HG02852 (cell line): ENCODE measurements at regions not wholly inside any gene's neighbourhood (a gene's known extent, or its start where the extent isn't known, plus 50 kb on each side); places are given as distances from the start of the nearest gene placed in this dataset.
"Not testable (repeated sequence)": the region's sequence is repeated elsewhere in the genome, so short reads cannot be mapped to it uniquely, and the experiment has no call there.

ENCODE experiments used
- ATAC-seq: cut with Tn5 transposase; IDR thresholded peaks from one replicate; pipeline ENCODE4 v1.9.1; 2021; ENCODE audit warnings: mild to moderate bottlenecking, moderate library complexity; ENCODE audit not compliant: unreplicated experiment

DNA sequence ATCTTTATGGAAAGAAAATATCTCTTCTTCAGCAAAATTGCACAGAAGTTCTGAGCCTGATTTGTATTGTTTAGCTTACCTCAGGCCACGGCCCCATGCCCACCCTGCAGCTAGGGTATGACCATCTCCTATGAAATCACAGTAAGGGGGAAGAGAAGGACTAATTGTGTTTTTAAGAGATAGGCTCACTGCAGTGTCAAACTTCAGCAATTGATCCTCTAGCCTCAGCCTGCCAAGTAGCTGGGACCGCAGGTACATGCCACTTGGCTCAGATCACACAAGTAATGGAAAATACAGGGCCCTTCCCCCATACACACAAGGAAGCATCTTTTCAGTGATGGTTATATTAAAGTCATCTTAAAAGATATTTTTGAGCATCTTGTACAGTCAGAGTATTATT, 60.0 kb downstream of the DMAC1 start:
- ATAC-seq: no peak

DNA sequence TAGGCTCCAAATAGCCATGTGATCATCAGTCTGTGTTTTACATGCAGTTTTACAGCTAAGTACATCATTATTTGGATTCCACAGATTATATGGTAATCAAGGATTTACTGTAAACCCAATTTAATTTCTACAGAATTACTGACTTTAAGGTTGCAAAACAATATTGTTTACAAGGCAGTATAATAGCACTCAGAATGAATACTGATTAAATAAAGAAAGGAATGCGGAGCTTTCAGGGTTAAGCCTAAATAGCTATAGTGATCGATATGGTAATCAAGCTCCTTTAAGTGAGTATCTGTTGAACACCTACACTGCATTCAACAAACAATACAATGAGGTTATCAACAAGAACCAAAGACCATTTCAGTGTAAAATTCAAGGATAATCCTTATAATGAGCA, 64.3 kb downstream of the DMAC1 start:
- ATAC-seq: no peak

DNA sequence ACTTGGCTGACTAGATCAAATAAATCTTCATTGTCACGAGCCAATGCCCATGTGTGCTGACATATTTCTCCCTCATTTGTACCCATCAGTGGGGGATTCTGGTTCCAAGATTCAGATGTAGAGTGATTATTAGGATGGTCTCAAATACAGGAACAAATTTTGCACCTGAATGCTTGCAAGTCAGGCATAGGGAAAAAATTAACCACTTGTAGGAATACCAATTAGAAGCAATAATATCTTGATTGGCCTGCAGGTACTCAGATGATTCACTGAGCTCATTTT, 69.5 kb downstream of the DMAC1 start:
- ATAC-seq: no peak

DNA sequence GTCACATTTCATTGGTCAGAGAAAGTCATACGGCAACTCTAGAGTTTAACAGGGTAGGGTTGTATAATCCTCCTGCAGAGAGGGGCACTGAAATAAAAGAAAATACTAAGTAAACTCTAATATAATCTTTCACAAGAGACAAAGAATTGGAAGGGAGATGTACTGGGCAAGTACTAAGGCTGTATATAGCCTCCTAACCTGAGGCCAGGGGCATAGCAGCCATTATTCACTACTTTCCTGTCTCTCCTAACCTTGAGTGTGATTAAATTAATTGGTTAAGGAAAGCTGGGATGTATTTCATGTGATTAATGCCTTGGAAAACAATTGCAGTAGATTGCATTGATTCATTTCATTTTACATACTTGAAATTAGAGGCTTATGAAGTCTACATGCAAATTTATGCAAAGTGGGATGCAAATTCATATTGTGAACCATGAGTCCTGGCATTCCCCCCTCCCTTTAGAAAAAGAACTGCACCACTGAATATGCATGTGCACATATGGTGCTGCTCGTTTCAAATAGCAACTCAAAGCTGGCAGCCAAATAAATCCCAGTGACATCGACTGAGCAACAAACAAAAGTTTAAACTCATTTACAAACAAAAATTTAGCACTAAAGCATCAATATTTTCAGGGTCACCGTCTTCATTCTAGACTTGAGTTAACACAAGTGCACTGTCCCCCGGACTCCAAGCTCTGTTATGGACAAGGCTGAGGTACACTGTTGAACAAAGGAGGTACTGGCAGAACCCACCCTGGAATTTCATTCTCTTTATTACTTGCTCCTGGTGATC, 70.0 kb downstream of the DMAC1 start:
- ATAC-seq: no peak

DNA sequence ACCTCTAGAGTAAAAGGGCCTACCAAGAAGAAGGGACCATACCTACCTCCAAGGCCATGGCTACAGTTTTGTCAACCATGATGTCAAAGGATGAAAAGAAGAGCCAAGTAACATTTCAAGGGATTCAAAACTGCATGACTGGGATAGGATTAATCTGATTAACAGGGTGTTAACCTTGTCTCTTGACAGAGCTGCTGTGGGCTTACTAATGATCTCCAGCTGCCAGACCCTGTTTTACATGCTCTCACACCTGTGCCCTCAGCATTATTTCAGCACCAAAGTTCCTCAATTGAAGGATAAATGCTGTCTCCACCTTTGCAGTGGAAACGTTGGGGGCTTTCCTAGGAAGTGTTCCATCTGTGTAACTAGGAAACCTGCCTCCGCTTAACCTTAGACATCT, 78.3 kb downstream of the DMAC1 start:
- ATAC-seq: no peak

DNA sequence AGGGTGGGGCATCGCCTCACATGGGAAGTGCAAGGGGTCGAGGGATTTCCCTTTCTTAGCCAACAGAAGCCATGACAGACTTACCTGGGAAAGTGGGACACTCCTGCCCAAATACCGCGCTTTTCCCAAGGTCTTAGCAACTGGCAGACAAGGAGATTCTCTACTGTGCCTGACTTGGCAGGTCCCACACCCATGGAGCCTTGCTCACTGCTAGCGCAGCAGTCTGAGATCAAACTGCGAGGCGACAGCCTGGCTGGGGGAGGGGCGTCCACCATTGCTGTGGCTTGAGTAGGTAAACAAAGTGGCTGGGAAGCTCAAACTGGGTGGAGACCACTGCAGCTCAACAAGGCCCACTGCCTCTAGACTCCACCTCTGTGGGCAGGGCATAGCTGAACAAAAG, 86.5 kb downstream of the DMAC1 start:
- ATAC-seq: not testable (repeated sequence)

DNA sequence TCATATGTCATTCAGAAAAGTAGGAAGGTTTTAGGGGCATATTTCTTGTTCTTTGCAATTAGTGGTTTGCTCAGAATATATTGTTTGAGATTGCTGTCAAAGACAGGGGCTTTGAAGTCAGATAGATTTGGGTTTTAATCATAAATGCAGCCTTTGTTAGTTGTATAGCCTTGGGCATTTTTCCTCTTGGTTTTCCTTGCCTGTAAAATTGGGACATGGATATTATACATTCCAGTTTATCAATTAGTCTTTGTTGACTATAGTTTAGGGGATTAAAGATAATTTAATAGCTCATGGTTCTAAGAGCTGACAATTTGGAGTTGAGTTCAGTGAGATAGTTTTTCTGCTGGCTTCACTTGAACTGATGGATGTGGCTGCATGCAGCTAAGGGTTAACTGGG, 88.9 kb downstream of the DMAC1 start:
- no peak for ATAC-seq

DNA sequence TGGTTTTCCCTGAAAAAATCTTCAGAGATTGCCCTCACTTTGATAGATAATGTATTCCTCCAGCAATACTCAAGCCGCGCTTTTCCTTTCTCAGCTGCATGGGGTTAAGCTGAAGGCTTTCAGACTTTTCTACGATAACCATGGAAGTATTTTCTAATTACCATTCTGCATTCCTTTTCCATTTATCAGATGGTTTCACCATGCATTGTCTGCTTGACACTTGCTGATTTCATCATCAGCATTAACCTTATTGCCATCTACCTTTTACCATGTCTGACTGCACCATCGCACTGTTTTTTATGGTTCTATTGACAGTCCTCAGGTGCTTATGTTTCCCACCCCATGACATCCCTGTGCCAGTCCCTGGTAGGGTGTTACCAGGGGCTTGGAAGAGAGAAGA, 91.6 kb downstream of the DMAC1 start:
- ATAC-seq: no peak

DNA sequence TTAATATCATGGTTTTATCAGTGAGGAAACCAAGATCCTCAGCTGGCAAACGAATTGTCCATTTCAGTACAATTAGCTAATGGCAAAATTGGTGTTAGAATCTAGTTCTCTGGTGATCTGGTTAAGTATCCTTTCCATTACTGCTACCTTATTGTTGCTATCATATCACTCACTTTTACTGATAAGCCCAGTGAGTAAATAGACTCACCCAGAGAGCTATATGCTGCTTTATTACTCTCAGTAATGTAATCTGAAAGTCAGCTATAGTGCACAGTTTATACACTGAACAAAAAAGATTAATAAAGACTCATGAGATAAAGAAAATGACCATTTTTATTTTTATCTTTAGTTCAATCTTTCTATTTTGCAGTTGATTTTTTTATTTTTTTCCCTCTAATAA, 95.0 kb downstream of the DMAC1 start:
- no peak for ATAC-seq

DNA sequence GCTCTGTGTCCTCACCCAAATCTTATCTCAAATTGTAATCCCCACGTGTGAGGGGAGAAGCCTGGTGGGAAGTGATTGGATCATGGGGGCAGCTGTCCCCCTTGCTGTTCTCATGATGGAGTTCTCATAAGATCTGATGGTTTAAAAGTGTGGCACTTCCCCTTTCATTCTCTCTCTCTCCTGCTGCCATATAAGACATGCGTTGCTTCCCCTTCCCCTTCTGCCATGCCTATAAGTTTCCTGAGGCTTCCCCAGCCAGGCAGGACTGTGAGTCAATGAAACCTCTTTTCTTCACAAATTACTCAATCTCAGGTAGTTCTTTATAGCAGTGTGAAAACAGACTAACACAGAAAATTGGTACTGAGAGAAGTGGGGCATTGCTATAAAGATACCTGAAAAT, 107.7 kb downstream of the DMAC1 start:
- ATAC-seq: no peak

DNA sequence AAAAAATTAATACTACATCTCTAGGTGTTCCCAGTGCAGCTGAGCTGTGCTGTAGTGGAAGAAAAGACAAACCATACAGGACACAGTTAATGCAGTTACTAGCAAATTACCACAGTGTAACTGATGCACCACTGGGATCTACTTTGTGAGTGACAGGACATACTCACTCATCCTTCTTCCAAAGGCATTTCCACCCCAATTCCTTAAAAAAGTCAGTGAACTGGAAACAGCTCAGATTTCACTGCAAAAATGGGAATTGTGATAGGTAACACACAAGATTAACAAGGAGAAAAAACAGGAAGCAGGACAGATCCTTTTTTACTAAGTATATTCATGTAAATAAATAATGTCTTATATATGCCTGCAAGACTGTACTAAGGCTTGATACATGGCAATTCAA, 109.6 kb downstream of the DMAC1 start:
- no peak for ATAC-seq

DNA sequence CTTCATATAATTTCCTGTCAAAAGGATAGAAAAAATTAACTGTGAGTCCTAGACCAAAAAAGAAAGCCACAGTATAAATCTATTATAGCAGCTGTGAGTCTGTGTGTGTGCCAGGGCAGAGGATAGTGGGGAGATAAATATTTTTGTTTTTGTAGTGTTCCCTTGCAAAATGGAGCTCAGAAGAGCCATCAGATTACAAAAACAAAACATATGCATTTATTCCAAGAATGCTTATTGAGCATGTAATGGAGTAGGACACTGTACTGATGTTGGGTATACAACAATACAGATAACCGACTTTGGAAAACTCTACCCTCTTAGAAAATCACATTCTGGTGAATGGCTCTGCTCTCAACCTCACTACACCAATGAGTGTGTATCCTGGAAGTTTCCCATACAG, 111.0 kb downstream of the DMAC1 start:
- ATAC-seq: no peak

DNA sequence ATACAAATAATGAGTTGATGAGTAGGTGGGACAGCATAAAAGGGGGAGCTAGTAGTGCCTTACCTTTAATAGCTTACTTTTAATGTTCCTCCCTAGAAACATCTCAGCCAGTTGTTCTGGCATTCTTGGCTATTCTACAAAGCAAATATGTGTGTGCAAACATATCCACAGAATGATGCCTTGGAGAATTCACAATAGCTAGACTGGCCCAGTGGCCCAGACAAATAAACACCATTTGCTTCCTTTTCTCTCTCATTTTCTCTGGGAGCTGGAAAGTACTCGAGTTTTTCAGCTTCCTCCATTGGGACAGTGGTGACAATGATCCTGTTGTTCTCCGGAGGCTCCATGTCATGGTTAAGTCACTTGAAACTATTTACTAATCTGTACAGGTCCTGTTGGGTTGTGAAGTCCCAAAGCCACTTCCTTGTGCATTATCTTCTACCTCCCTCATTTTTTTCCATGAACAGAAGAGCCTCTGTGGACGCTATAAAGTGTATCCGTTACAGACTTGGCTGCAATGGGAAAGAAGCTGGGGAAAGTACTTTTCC, 122.9 kb downstream of the DMAC1 start:
- no peak for ATAC-seq

DNA sequence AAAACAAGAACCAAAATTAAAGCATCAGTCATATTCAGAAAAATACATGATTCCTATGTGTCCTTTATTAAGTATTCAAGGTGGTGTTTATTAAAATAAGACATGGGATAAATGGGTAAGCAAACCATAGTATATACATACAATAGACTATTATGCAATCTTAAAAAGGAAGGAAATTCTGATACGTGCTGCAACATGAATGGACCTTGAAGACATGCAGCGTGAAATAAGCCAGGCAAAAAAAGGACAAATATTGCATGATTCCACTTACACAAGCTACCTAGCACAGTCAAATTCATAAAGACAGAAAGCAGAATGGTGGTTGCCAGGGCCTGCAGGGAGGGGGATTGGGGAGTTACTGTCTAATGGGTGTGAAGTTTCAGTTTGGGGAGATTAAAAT, 127.7 kb downstream of the DMAC1 start:
- ATAC-seq: no peak

DNA sequence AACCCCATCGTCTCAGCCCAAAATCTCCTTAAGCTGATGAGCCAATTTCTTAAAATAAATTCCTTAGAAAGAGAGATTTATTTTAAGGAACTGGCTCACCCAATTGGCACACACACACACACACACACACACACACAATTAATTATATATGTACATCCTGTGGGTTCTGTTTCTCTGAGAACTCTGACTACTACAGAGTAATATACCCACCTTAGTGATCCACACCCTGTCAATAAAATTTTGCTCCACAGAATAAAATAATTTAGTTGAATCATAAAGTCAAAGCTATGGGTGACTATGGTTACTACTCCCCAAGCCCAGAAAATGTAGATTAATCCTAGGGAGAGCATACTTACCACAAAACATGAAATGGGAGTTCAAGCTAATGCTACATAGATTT, 131.0 kb downstream of the DMAC1 start:
- no peak for ATAC-seq

DNA sequence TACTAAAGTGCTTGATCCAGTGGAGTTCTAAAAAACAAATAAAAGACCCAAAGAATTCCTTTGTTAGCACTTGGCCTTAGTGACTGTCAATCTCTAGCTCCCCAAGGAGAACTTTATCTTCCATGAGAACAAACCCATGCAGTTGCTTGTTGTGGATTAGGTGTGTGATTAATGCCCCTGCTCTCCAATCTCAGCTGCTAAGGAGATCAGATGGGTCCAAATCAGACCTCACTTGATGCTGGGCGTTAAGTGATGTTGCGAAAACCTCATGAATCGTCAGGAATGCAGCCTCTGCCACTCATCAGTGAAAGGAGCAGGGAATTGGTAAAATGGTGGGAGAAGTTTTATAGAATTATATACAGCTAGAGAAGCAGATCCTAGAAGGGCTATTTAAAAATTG, 133.7 kb downstream of the DMAC1 start:
- no peak for ATAC-seq

DNA sequence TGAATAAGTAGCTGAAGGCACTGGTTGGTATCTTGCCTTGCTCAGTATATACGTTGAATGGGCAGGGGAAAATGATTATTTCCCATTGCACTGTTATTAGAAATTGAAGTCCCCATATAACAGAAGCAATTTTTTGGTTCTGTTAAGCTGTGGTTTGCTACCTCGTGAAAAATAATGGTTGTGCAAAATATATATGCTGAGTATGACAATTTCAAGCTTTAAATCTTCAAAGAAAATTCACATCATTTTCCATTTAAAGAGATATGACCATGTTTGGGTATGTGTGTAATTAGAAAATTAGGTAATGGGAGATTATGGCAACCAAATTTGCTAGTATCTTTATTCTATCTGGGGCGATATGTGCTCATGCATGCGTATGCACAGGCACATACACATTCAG, 139.8 kb downstream of the DMAC1 start:
- no peak for ATAC-seq

DNA sequence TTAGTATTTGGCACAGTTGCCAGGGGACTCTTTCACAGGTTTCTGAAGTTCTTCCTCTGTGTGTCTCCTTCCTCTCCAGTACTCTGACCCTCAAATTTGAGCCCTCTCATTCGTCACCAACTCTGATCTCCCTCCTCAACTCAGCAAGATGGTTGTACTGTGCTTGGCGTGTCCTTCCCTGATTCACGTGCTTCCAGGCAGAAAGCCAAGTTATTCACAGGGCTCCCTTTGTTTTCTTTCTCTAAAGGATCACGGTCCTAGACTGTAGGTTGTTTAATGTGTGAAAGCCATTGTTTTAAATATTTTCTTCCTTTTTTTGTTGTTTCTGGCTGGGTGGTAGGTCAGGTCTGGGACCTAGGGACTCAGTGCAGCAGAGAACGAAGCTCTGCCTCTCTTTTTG, 142.9 kb downstream of the DMAC1 start:
- ATAC-seq: no peak

DNA sequence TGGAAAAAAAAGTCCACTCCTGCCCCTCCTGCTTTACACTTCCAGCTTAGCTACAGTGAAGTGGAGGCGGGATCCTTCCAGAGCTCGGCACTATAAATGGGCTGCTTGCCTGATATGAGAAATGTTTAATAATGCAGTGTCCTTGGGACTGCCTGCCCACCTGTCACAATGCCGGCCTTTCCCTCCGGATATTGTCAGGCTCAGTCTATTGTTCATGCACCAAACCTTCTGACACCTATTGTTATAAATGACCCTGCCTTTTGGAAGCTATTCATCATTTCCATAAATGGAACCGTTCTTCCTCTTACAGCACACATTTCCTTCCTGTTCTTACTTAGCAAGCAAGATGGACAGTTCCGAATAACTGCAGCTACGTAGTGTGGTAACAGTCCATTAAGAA, 146.3 kb downstream of the DMAC1 start:
- no peak for ATAC-seq

DNA sequence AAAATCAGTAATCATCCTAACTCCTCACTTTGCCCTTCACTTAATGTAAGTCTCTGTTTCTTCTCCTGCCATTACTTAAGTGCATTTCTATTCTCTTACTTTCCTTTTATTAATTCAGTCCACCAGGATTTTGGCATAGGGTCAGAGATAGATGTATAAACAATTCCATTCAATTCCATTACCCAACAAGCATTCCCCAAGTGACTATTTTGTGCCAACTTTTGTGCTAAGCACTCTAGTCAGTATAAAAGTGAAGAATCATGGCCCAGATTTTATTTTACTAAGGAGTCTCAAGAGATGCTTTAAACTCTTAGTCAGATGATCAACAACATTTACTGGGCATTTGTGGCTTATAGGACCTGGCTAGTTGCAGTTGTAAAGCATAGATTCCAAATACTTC, 159.3 kb downstream of the DMAC1 start:
- no peak for ATAC-seq

DNA sequence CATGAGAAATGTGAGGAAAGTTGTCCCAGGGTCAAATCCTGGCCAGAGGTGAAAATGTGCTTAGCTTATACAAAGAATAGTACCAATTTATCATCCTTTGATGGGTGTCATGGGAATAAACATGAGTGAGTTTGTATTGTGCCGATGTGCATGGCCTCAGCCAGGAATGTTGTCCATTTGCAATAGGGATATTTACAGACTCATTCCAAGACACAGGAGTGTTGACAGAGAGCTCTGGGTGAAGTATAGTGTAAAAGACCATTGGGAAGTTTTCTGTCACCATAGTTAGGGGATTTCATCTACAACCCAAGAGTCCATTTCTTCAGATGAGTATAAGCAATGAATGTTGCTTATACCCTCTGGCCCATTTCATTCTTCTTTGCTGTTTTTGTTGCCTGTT, 160.1 kb downstream of the DMAC1 start:
- ATAC-seq: no peak

DNA sequence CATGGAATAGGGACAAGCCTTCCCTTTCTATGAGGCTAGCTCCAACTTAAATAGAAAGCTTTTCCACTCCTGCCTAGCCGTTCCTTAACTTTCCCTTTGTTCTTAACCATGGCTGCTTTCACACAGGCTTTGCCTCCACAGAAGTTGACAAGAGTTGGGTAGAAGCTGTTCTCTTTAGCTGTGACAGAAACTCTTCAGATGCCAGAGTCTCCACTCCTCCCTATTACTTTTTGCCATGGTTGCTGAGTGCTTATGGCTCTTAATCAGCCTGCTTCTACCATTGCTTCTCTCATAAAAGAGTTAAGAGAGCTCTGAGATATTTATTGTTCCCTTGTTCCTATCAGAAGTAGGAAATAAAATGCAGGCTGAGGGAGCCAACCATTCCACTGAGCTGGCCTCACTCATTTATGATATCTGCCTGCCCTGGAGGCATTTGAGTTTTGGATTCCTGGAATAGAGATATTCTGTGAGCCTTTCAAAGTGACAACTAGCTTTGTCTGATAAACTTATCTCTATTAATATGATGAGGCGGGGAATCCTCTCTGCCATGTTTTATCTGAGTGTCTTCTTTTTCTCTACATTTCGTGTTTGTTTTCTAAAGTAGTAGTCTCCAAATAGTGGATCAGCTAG, 162.6 kb downstream of the DMAC1 start:
- ATAC-seq: no peak

DNA sequence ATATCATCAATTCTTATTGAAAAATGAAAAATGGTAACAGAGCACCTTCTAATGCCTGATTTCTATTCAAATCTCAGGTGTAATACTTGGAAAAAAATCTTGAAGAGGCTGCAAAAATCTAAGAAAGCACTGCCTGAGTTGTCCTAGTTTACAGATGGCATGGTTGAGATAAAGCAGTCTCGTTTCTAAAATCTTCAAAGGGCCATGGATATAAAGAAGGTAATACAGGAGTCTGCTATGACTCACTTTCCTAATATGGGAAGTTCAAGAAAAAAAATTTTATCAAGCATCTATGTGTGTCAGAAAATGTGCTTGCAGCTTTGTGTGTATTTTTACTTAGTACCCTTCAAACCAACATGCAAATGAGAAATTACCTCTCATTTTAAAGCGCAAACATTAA, 163.3 kb downstream of the DMAC1 start:
- no peak for ATAC-seq
